ENCODE measurements at regions not wholly inside any gene's neighbourhood (a gene's known extent, or its start where the extent isn't known, plus 50 kb on each side); places are given as distances from the start of the nearest gene placed in this dataset.

DNA sequence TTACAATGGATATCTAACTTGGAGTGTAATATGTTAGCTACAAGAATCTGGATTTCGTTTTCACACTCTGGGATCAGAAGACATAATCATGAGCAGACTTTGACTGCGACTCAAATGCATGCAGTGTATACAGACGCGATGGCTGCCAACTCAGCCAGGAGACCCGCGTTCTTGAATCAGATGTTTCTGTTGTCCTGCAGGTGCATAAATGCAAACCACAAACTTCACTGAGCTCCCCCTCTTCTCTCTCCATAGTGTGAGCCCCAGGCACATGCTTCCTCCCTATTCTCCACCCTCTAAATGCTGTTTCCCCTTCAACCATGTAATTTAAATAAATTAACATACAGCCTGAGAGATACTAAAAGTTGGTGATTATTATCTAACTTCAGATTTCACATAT lies 347.9 kb downstream of the DCHS2 start:
- TF ChIP-seq, protein P1, sequence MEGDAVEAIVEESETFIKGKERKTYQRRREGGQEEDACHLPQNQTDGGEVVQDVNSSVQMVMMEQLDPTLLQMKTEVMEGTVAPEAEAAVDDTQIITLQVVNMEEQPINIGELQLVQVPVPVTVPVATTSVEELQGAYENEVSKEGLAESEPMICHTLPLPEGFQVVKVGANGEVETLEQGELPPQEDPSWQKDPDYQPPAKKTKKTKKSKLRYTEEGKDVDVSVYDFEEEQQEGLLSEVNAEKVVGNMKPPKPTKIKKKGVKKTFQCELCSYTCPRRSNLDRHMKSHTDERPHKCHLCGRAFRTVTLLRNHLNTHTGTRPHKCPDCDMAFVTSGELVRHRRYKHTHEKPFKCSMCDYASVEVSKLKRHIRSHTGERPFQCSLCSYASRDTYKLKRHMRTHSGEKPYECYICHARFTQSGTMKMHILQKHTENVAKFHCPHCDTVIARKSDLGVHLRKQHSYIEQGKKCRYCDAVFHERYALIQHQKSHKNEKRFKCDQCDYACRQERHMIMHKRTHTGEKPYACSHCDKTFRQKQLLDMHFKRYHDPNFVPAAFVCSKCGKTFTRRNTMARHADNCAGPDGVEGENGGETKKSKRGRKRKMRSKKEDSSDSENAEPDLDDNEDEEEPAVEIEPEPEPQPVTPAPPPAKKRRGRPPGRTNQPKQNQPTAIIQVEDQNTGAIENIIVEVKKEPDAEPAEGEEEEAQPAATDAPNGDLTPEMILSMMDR (IDR thresholded peaks at IDR 0.05; ENCODE audit: borderline replicate concordance, extremely low read depth, low read length, poor library complexity, severe bottlenecking) = no peak
- TF ChIP-seq EZH2 (IDR thresholded peaks at IDR 0.05; ENCODE audit: borderline replicate concordance, low read depth, low read length, severe bottlenecking) = no peak

Data from DND-41 (cell line).